ENCODE measurements at regions not wholly inside any gene's neighbourhood (a gene's known extent, or its start where the extent isn't known, plus 50 kb on each side); places are given as distances from the start of the nearest gene placed in this dataset.

DNA sequence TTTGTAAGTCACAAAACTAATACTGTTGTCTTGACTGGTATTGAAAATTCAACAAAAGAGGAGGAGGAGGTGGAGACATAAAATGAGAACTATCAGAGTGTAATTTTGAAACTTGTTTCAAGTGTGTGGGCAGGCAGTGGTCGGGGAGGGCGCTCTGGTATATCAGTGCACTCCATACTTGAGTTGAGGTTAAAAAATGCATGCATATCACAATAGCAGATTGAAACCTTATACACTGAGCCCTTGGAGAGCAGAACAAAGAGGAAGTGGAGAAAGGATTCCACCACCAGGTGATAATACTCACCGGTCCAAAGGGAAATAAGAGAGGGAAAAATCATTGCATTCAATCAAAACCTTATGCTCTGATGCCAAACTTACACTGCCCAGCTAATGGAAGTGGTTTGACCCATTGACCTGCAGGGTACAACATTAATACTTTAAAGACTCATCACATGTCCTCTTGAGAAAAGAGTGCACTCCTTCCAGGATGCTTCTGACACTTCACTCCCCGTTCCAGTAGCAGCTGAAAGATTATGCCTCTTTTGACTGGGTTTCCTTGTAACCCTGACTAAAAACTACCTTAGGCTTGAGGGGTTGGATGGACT lies 79.5 kb upstream of the FAM169A start:
- H3K4me1 ChIP-seq (ENCODE audit: control insufficient read depth, insufficient read depth, low read length) = no peaks in the 10 kb centered on the region
- WGBS (ENCODE audit: insufficient coverage) = no CpG with 5 or more reads among the region's 4 CpGs

GRCh38 chr5:74943905-74944304 lies 77.7 kb upstream of the FAM169A start:
- H3K9me3 ChIP-seq (replicated peaks; ENCODE audit: control insufficient read depth, low read depth, low read length) = no peaks in the 10 kb centered on the region
- WGBS (ENCODE audit: insufficient coverage) = 60% methylated on average over 2 of the region's 2 CpGs
- H3K27me3 ChIP-seq (ENCODE audit: control insufficient read depth, insufficient read depth, low read length) = no peaks in the 10 kb centered on the region
- no peak overlapping the region for H3K4me3 ChIP-seq (ENCODE audit: low read length)
- no peak overlapping the region for H3K27ac ChIP-seq (ENCODE audit: low read length)
- no peak for DNase-seq
- H3K36me3 ChIP-seq (ENCODE audit: control insufficient read depth, insufficient read depth, low read length) = no peaks in the 10 kb centered on the region
- H3K4me1 ChIP-seq (ENCODE audit: control insufficient read depth, insufficient read depth, low read length) = no peaks in the 10 kb centered on the region

More for the DNA sequence above, 79.5 kb upstream of the FAM169A start:
- Histone ChIP-seq H3K36me3 (ENCODE audit: control insufficient read depth, insufficient read depth, low read length) (no peaks in the 10 kb centered on the region), H3K27ac (ENCODE audit: low read length) (no peak overlapping the region), H3K9me3 (replicated peaks; ENCODE audit: control insufficient read depth, low read depth, low read length) (no peaks in the 10 kb centered on the region), H3K27me3 (ENCODE audit: control insufficient read depth, insufficient read depth, low read length) (no peaks in the 10 kb centered on the region), H3K4me3 (ENCODE audit: low read length) (no peak overlapping the region)
- DNase-seq = no peak

- H3K9me3 ChIP-seq (replicated peaks; ENCODE audit: control insufficient read depth, low read depth, low read length) = no peaks in the 10 kb centered on the region
- no peak for DNase-seq
- H3K4me1 ChIP-seq (ENCODE audit: control insufficient read depth, insufficient read depth, low read length) = no peaks in the 10 kb centered on the region
- no CpG with 5 or more reads among the region's 10 CpGs for WGBS (ENCODE audit: insufficient coverage)
- H3K27me3 ChIP-seq (ENCODE audit: control insufficient read depth, insufficient read depth, low read length) = no peaks in the 10 kb centered on the region
- H3K27ac ChIP-seq (ENCODE audit: low read length) = no peak overlapping the region
- H3K36me3 ChIP-seq (ENCODE audit: control insufficient read depth, insufficient read depth, low read length) = no peaks in the 10 kb centered on the region
- no peak overlapping the region for H3K4me3 ChIP-seq (ENCODE audit: low read length)
Observed at GRCh38 chr5:74942622-74943286, 76.6 kb upstream of the FAM169A start.

- Histone ChIP-seq H3K27ac (ENCODE audit: low read length) (no peak overlapping the region), H3K9me3 (replicated peaks; ENCODE audit: control insufficient read depth, low read depth, low read length) (no peaks in the 10 kb centered on the region), H3K27me3 (ENCODE audit: control insufficient read depth, insufficient read depth, low read length) (no peaks in the 10 kb centered on the region), H3K36me3 (ENCODE audit: control insufficient read depth, insufficient read depth, low read length) (no peaks in the 10 kb centered on the region), H3K4me1 (ENCODE audit: control insufficient read depth, insufficient read depth, low read length) (no peaks in the 10 kb centered on the region), H3K4me3 (ENCODE audit: low read length) (no peak overlapping the region)
- WGBS (ENCODE audit: insufficient coverage) = 84% methylated on average over 2 of the region's 2 CpGs
- DNase-seq = no peak
Observed at GRCh38 chr5:74940782-74941353, 74.7 kb upstream of the FAM169A start.

GRCh38 chr5:74938250-74938933 lies 72.2 kb upstream of the FAM169A start:
- Histone ChIP-seq H3K4me3 (ENCODE audit: low read length) (no peak overlapping the region), H3K4me1 (ENCODE audit: control insufficient read depth, insufficient read depth, low read length) (no peaks in the 10 kb centered on the region), H3K27me3 (ENCODE audit: control insufficient read depth, insufficient read depth, low read length) (peaks cover 3% of the 10 kb centered on the region), H3K9me3 (replicated peaks; ENCODE audit: control insufficient read depth, low read depth, low read length) (no peaks in the 10 kb centered on the region), H3K36me3 (ENCODE audit: control insufficient read depth, insufficient read depth, low read length) (no peaks in the 10 kb centered on the region), H3K27ac (ENCODE audit: low read length) (no peak overlapping the region)
- DNase-seq = no peak

GRCh38 chr5:74935752-74936091 lies 69.5 kb upstream of the FAM169A start:
- H3K27me3 ChIP-seq (ENCODE audit: control insufficient read depth, insufficient read depth, low read length) = peaks cover 3% of the 10 kb centered on the region
- H3K9me3 ChIP-seq (replicated peaks; ENCODE audit: control insufficient read depth, low read depth, low read length) = no peaks in the 10 kb centered on the region
- H3K36me3 ChIP-seq (ENCODE audit: control insufficient read depth, insufficient read depth, low read length) = no peaks in the 10 kb centered on the region
- DNase-seq = no peak
- H3K27ac ChIP-seq (ENCODE audit: low read length) = no peak overlapping the region
- 47% methylated on average over 3 of the region's 4 CpGs for WGBS (ENCODE audit: insufficient coverage)
- no peaks in the 10 kb centered on the region for H3K4me1 ChIP-seq (ENCODE audit: control insufficient read depth, insufficient read depth, low read length)
- no peak overlapping the region for H3K4me3 ChIP-seq (ENCODE audit: low read length)

DNA sequence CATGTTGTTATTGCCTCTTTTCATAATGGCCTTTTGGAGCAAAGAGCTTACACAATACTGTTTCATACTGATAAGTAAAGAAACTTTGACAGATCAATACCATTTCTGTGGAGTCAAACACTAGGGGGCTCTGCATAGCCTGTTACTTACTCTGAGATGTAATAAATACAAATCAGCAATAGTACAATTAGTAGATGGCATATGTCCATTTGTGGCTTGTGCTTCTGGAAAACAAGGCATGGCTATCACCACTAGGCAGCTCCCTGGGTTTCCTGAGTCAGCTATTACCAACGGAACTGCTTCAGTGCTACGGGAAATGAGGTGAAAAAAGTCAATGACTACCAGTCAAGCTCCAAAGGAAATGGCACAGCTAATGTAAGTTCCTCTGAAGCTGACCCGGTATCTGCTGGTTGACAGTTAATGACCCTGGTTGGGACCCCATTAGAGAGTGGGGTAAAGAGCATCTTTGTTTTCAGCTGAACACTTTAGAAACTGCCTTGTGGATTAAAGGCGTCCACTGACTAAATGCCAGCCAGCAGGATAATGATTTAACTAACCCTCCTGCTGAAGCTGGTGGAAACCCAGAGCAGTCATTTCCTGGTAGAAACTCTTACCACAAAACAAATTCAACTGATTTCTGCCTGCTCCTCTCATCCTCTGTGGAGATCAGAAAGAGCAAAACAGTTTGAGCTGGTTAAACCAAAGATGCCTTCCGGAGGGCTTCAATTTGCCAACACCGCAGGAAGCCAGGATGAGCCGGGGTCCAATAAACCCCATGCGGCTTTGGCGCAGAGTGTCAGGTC lies 69.0 kb upstream of the FAM169A start:
- peaks cover 3% of the 10 kb centered on the region for H3K27me3 ChIP-seq (ENCODE audit: control insufficient read depth, insufficient read depth, low read length)
- 16% methylated on average over 8 of the region's 9 CpGs for WGBS (ENCODE audit: insufficient coverage)
- H3K4me3 ChIP-seq (ENCODE audit: low read length) = no peak overlapping the region
- peak; percentile 11 for DNase-seq
- no peaks in the 10 kb centered on the region for H3K9me3 ChIP-seq (replicated peaks; ENCODE audit: control insufficient read depth, low read depth, low read length)
- no peaks in the 10 kb centered on the region for H3K4me1 ChIP-seq (ENCODE audit: control insufficient read depth, insufficient read depth, low read length)
- H3K36me3 ChIP-seq (ENCODE audit: control insufficient read depth, insufficient read depth, low read length) = no peaks in the 10 kb centered on the region
- H3K27ac ChIP-seq (ENCODE audit: low read length) = no peak overlapping the region

DNA sequence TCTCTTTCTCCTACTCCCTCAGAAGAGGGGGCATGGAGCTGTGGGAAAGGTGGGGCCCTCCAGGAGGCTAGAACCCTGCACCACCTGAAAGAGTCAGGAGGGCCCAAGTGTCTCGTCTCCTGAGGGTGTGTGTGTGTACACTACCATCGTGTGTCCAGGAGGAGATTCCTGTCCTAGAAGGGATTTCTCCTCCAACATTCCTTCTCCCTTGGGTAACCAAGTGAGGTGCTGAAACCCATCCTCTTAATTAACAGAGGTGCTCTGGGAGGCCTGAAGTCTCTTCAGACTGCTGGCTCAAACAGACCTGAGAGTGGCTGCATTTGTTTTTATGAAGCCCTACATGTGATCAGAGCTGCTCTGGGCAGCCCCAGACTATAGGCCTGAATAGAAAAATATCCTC lies 61.1 kb upstream of the FAM169A start:
- H3K4me3 ChIP-seq (ENCODE audit: low read length) = no peak overlapping the region
- no peaks in the 10 kb centered on the region for H3K4me1 ChIP-seq (ENCODE audit: control insufficient read depth, insufficient read depth, low read length)
- no CpG with 5 or more reads among the region's 2 CpGs for whole genome bisulfite sequencing (ENCODE audit: insufficient coverage)
- no peaks in the 10 kb centered on the region for H3K27me3 ChIP-seq (ENCODE audit: control insufficient read depth, insufficient read depth, low read length)
- H3K9me3 ChIP-seq (replicated peaks; ENCODE audit: control insufficient read depth, low read depth, low read length) = no peaks in the 10 kb centered on the region
- DNase-seq = no peak
- H3K27ac ChIP-seq (ENCODE audit: low read length) = no peak overlapping the region
- no peaks in the 10 kb centered on the region for H3K36me3 ChIP-seq (ENCODE audit: control insufficient read depth, insufficient read depth, low read length)

DNA sequence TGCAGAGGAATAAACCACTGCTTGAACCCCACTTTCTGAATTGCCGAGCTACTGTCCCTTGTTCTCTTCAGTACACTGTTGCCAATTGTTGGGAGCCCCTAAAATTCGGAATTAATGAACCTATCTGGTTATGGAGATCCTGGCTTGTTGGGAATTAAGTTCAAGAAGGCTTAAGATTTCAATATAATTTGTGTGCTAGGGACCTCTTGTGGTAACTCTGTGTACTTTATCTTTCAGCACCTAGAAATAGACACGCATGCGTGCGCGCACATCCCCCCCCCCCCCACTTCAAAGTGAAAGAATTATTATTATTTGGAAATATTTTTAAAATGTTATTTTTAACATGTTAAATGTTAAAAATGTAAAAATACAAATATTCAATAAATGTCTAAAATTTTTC lies 53.3 kb upstream of the FAM169A start:
- no peak overlapping the region for H3K4me3 ChIP-seq (ENCODE audit: low read length)
- WGBS (ENCODE audit: insufficient coverage) = no CpG with 5 or more reads among the region's 6 CpGs
- no peaks in the 10 kb centered on the region for H3K27me3 ChIP-seq (ENCODE audit: control insufficient read depth, insufficient read depth, low read length)
- no peak overlapping the region for H3K27ac ChIP-seq (ENCODE audit: low read length)
- H3K36me3 ChIP-seq (ENCODE audit: control insufficient read depth, insufficient read depth, low read length) = no peaks in the 10 kb centered on the region
- H3K9me3 ChIP-seq (replicated peaks; ENCODE audit: control insufficient read depth, low read depth, low read length) = no peaks in the 10 kb centered on the region
- no peaks in the 10 kb centered on the region for H3K4me1 ChIP-seq (ENCODE audit: control insufficient read depth, insufficient read depth, low read length)
- peak; percentile 54 for DNase-seq

- Histone ChIP-seq H3K9me3 (replicated peaks; ENCODE audit: control insufficient read depth, low read depth, low read length) (no peaks in the 10 kb centered on the region), H3K27me3 (ENCODE audit: control insufficient read depth, insufficient read depth, low read length) (no peaks in the 10 kb centered on the region), H3K4me3 (ENCODE audit: low read length) (no peak overlapping the region), H3K27ac (ENCODE audit: low read length) (no peak overlapping the region), H3K36me3 (ENCODE audit: control insufficient read depth, insufficient read depth, low read length) (no peaks in the 10 kb centered on the region), H3K4me1 (ENCODE audit: control insufficient read depth, insufficient read depth, low read length) (no peaks in the 10 kb centered on the region)
- no peak for DNase-seq
- WGBS (ENCODE audit: insufficient coverage) = no CpG with 5 or more reads among the region's 4 CpGs
Observed at GRCh38 chr5:74919041-74919440, 52.9 kb upstream of the FAM169A start.
